Stomach (tissue), 4 donors: ENCODE measurements at regions not wholly inside any gene's neighbourhood (a gene's known extent, or its start where the extent isn't known, plus 50 kb on each side); places are given as distances from the start of the nearest gene placed in this dataset.

Source experiments
- EP300 ChIP-seq: sonication (generic); formaldehyde crosslinking; IDR thresholded peaks from one replicate; pipeline ENCODE4 v1.6.1; 2017; ENCODE audit warnings: antibody characterized with exemption
- POLR2A ChIP-seq, 4 donors: fragments of 450-650 bp; IDR thresholded peaks; one replicate each; pipeline ENCODE4 v1.6.1; 2016; ENCODE audit warnings: antibody characterized with exemption in 4 of 4, control low read depth in 2 of 4, mild to moderate bottlenecking in 1 of 4, moderate library complexity in 1 of 4
- POLR2AphosphoS5 ChIP-seq, 3 donors: sonication (generic); formaldehyde crosslinking; IDR thresholded peaks; one replicate each; pipeline ENCODE4 v1.6.1; 2016; ENCODE audit warnings: antibody characterized with exemption in 3 of 3
- TF ChIP-seq, protein P1 (sequence below), 7 experiments: fragments of 450-650 bp in 4 of 7; fragments of 200-600 bp in 3 of 7; sonication (generic) in 3 of 7; IDR thresholded peaks; one replicate each; pipeline ENCODE4 v1.5.1; 2016 to 2019; ENCODE audit warnings: antibody characterized with exemption in 7 of 7, control low read depth in 2 of 7, mild to moderate bottlenecking in 1 of 7

DNA sequence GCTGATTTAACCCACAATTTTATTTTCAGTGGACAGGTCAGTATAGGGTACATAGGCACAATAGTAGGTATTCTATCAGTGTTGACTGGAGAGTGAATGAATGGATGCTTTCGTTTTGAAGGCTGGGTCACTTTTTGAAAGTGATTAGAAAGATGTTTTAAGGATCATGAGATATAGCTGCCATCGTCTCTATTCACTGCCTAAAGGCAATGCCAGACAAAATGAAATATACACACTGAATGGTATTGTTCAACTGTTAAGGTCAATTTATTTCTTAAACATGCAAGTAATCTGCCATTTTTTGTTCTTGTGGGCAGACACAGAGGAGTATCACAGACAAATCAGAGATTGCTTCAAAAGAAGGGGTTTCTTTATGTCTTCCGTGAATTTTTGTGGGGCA, 395.3 kb downstream of the VGLL3 start:
- TF ChIP-seq POLR2A (IDR thresholded peaks at IDR 0.05) (no peak), POLR2AphosphoS5 (IDR thresholded peaks at IDR 0.05) (no peak), EP300 (no peak)
- TF ChIP-seq, protein P1, sequence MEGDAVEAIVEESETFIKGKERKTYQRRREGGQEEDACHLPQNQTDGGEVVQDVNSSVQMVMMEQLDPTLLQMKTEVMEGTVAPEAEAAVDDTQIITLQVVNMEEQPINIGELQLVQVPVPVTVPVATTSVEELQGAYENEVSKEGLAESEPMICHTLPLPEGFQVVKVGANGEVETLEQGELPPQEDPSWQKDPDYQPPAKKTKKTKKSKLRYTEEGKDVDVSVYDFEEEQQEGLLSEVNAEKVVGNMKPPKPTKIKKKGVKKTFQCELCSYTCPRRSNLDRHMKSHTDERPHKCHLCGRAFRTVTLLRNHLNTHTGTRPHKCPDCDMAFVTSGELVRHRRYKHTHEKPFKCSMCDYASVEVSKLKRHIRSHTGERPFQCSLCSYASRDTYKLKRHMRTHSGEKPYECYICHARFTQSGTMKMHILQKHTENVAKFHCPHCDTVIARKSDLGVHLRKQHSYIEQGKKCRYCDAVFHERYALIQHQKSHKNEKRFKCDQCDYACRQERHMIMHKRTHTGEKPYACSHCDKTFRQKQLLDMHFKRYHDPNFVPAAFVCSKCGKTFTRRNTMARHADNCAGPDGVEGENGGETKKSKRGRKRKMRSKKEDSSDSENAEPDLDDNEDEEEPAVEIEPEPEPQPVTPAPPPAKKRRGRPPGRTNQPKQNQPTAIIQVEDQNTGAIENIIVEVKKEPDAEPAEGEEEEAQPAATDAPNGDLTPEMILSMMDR (IDR thresholded peaks at IDR 0.05), result no peak
